ENCODE measurements at regions not wholly inside any gene's neighbourhood (a gene's known extent, or its start where the extent isn't known, plus 50 kb on each side); places are given as distances from the start of the nearest gene placed in this dataset.

DNA sequence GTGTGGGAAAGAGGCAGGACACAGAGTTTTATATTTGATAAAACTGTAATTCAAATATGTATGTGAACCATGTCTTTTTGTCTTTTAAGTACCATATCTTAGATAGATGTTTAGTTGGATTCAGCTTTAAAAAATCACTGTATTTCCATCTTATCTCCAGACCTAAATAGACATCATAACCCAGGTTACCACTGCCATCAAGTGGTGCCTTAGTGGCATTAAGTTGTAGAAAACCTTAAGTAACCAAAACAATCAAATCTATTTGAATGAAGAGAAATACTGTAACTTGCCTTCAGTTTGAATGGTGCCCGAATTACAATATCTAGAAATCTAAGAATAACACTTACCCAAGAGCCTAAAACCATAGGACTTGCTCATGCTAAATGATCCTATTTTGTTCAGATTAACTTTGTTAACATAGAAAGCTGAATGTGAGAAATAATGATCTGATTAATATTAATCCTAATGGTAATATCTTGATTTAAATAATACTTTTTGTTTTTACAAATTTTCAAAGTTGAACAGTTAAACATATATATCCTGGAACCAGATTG is 92.5 kb upstream of the MAP2 start:
- Histone ChIP-seq H3K36me3 (no peaks in the 10 kb centered on the region), H3K27me3 (peaks cover 0 to 11% (median 0%) of the 10 kb centered on the region in 7 donors), H3K27ac (no peak overlapping the region), H3K9me3 (no peaks in the 10 kb centered on the region), H3K4me3 (no peak overlapping the region), H3K4me1 (peaks cover 0 to 5% (median 0%) of the 10 kb centered on the region in 9 donors)
- ATAC-seq (no peak), DNase-seq (no peak)
- intact Hi-C loops (cut with DNase I): loop anchor here in 9 of 10 donors (5.0 to 10.0 kb wide), 8 partner anchors 223 to 863 kb away; no protein-coding TSS in a partner anchor
- peak in 5 of 9 donors; percentile 16 to 39 (median 30) for TF ChIP-seq CTCF (IDR thresholded peaks at IDR 0.05)
- 18 to 22% methylated on average over 1 of the region's 1 CpG for WGBS, 2 donors

DNA sequence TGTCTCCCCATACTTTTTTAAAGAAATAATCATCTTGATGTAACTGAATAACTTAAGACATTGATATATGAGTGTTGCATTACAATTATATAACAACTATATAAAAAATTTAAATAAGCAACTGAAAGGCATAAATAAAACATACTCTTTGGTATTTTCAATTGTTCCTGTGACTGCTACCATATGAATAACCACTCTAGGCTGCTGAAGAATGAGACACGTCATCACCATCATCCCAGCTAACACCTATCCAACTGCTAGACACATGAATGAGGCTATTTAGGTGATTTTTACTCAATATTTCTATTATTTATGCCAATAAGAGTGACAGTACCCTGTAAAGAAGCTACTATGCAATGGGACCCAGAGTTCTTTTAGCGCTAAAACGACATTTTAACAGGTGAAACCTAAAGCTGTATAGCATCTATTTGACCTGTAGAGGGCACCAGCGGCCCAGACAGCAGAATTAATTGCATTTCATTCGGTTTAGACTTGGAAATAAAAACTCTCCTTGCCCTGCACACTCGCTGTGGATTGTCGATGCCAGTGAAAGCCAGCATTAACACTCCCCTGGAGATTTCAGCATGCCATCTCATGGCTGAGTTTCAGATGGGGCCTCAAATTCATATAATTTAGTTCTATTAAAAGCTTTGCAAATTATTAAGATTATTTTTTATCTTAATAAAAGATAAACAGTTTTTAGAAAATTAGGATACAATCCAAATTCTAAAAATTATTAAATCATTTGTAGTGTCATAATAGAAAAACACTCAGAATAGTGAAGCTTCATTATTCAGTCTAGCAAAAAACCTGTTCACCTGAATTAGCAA is 89.4 kb upstream of the MAP2 start:
- 8 to 9% methylated on average over 7 of the region's 7 CpGs for WGBS, 2 donors

DNA sequence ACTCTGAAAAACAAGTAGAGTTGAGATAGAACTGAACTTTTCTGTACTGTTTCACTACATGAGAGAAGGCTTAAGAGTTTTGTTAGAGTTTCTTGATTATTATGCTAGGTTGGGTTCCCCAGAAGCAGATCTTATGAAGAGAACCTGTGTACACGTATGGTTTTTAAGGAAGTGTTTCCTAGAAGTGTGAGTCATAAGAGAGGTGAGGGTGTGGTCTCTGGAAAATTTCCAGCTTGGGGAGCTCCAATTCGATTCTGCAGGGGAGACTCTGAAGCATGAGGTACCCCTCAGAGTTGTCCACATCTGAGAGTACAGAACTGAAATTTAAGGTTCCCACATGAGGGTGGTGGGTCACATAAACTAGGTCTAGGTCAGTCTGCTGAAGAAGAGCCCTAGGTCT is 83.3 kb upstream of the MAP2 start:
- Histone ChIP-seq H3K27ac (no peak overlapping the region), H3K4me3 (no peak overlapping the region), H3K27me3 (peaks cover 0 to 11% (median 0%) of the 10 kb centered on the region in 7 donors), H3K9me3 (no peaks in the 10 kb centered on the region), H3K4me1 (no peaks in the 10 kb centered on the region), H3K36me3 (no peaks in the 10 kb centered on the region)
- WGBS, 2 donors: 43 to 59% methylated on average over 2 of the region's 2 CpGs
- TF ChIP-seq CTCF (IDR thresholded peaks at IDR 0.05): no peak
- ATAC-seq (no peak), DNase-seq (no peak)
- intact Hi-C loops (cut with DNase I): loop anchor here in 1 of 10 donors (5.0 kb wide), 1 partner anchor 232 kb away; no protein-coding TSS in a partner anchor

More for the DNA sequence above, 89.4 kb upstream of the MAP2 start:
- Histone ChIP-seq H3K36me3 (no peaks in the 10 kb centered on the region), H3K9me3 (no peaks in the 10 kb centered on the region), H3K27me3 (peaks cover 0 to 4% (median 0%) of the 10 kb centered on the region in 7 donors), H3K4me3 (no peak overlapping the region), H3K27ac (no peak overlapping the region), H3K4me1 (peaks cover 0 to 5% (median 0%) of the 10 kb centered on the region in 9 donors)
- intact Hi-C loops (cut with DNase I): loop anchor here (1.0 to 10.0 kb wide), 16 partner anchors 88 to 860 kb away; partner anchors contain the start of gene MAP2 (in 6 of the 10)
- TF ChIP-seq CTCF (IDR thresholded peaks at IDR 0.05): peak; percentile 87 to 97 (median 90)
- peak in 5 of 8 donors; percentile 22 to 61 (median 52) for ATAC-seq
- peak; percentile 18 to 57 for DNase-seq

- Histone ChIP-seq H3K36me3 (no peaks in the 10 kb centered on the region), H3K4me3 (no peak overlapping the region), H3K27ac (no peak overlapping the region), H3K27me3 (peaks cover 0 to 11% (median 0%) of the 10 kb centered on the region in 7 donors), H3K4me1 (no peaks in the 10 kb centered on the region), H3K9me3 (no peaks in the 10 kb centered on the region)
- WGBS, 2 donors: 62 to 71% methylated on average over 3 of the region's 3 CpGs
- ATAC-seq: no peak
- DNase-seq: no peak
- no peak for TF ChIP-seq CTCF (IDR thresholded peaks at IDR 0.05)
- intact Hi-C loops (cut with DNase I): loop anchor here in 1 of 10 donors (5.0 kb wide), 1 partner anchor 228 kb away; no protein-coding TSS in a partner anchor
Measured at GRCh38 chr2:209344349-209344748, 79.5 kb upstream of the MAP2 start.

All from heart right ventricle (tissue), 16 donors.